Ishikawa (cell line): ENCODE measurements at regions not wholly inside any gene's neighbourhood (a gene's known extent, or its start where the extent isn't known, plus 50 kb on each side); places are given as distances from the start of the nearest gene placed in this dataset.
"Not testable (repeated sequence)": the region's sequence is repeated elsewhere in the genome, so short reads cannot be mapped to it uniquely, and the experiment has no call there.

ENCODE experiments used
- CEBPB ChIP-seq: IDR thresholded peaks from 2 replicates; pipeline ENCODE4 v1.6.1; 2012
- CREB1 ChIP-seq: IDR thresholded peaks from 2 replicates; pipeline ENCODE4 v1.6.1; 2012; ENCODE audit warnings: low read depth
- EGR1 ChIP-seq: IDR thresholded peaks from 2 replicates; pipeline ENCODE4 v1.6.1; 2012
- EP300 ChIP-seq: IDR thresholded peaks from 2 replicates; pipeline ENCODE4 v1.6.1; 2012; ENCODE audit warnings: borderline replicate concordance
- FOXM1 ChIP-seq: IDR thresholded peaks from 2 replicates; pipeline ENCODE4 v1.6.1; 2012; ENCODE audit warnings: low read depth, borderline replicate concordance
- MAX ChIP-seq: IDR thresholded peaks from 2 replicates; pipeline ENCODE4 v1.6.1; 2012
- NFIC ChIP-seq: IDR thresholded peaks from 2 replicates; pipeline ENCODE4 v1.6.1; 2012
- RAD21 ChIP-seq: IDR thresholded peaks from 2 replicates; pipeline ENCODE4 v1.6.1; 2012; ENCODE audit warnings: low read depth
- REST ChIP-seq: IDR thresholded peaks from 2 replicates; pipeline ENCODE4 v1.6.1; 2012; ENCODE audit warnings: low read depth, mild to moderate bottlenecking
- TCF12 ChIP-seq: IDR thresholded peaks from 2 replicates; pipeline ENCODE4 v1.6.1; 2012; ENCODE audit warnings: low read depth
- TEAD4 ChIP-seq: IDR thresholded peaks from 2 replicates; pipeline ENCODE4 v1.6.1; 2012
- USF1 ChIP-seq: IDR thresholded peaks from 2 replicates; pipeline ENCODE4 v1.6.1; 2012
- YY1 ChIP-seq: IDR thresholded peaks from 2 replicates; pipeline ENCODE4 v1.6.1; 2012; ENCODE audit warnings: low read depth
- ZBTB7A ChIP-seq: IDR thresholded peaks from 2 replicates; pipeline ENCODE4 v1.6.1; 2012; ENCODE audit warnings: low read depth

GRCh38 chr13:44666538-44666937 is 90.4 kb upstream of the TSC22D1 start:
- peak; percentile 62 for TF ChIP-seq CEBPB
- not testable (repeated sequence) for TF ChIP-seq TCF12, USF1, YY1, RAD21, EGR1, REST, FOXM1, EP300, TEAD4, NFIC, CREB1, ZBTB7A, MAX
